ENCODE measurements at regions not wholly inside any gene's neighbourhood (a gene's known extent, or its start where the extent isn't known, plus 50 kb on each side); places are given as distances from the start of the nearest gene placed in this dataset.
"Not testable (repeated sequence)": the region's sequence is repeated elsewhere in the genome, so short reads cannot be mapped to it uniquely, and the experiment has no call there.

DNA sequence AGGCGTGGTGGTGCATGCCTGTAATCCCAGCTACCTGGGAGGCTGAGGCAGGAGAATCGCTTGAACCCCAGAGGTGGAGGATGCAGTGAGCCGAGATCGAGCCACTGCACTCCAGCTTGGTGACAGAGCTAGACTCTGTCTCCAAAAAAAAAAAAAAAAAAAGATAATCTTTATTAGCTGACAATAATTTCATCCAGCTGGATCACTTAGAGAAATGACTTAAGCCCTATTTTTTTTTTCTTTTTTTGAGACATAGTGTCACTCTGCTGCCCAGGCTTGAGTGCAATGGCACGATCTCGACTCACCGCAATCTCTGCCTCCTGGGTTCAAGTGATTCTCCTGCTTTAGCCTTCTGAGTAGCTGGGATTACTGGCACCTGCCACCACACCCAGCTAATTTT lies 51.6 kb upstream of the MAP4K4 start:
- DNase-seq, result not testable (repeated sequence)

DNA sequence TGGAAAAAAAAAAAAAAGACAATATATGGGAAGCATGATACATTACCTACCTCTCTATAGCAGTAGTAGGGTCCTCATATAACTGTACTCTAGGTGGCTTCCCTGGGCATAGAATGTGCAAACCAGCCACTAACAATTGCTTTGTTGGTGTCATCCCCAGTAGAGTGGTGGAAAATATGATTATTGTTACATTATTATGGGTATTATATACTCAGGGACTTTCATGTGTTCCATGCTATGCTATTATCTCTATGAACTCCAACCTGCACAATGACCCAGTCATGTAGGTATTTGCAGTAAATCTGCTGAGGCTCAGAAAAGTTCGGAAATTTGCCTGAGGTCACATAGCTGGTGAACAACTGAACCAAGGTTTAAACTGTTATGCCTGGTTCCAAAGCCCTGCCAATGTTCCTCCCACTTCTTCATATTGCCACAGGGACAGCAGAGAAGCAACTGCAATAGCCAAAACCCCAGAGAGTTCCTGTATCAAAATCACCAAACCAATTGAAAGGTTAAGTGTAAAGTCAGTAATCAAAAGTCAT lies 52.6 kb upstream of the MAP4K4 start:
- DNase-seq, result no peak

DNA sequence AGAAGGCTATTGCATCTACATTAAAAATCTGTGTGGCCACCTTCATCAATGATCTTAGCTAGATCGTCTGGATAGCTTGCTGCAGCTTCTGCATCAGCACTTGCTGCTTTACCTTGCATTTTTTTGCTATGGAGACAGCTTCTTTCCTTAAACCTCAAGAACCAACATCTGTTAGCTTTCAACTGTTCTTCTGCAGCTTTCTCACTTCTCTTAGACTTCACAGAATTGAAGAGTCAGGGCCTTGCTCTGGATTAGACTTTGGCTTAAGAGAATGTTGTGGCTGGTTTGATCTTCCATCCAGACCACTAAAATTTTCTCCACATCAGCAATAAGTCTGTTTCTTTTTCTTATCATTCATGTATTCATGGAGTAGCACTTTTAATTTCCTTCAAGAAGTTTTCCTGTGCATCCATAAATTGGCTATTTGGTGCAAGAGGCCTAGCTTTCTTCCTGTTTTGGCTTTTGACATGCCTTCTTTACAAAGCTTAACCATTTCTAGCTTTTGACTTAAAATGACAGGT lies 54.4 kb upstream of the MAP4K4 start:
- DNase-seq, result no peak

DNA sequence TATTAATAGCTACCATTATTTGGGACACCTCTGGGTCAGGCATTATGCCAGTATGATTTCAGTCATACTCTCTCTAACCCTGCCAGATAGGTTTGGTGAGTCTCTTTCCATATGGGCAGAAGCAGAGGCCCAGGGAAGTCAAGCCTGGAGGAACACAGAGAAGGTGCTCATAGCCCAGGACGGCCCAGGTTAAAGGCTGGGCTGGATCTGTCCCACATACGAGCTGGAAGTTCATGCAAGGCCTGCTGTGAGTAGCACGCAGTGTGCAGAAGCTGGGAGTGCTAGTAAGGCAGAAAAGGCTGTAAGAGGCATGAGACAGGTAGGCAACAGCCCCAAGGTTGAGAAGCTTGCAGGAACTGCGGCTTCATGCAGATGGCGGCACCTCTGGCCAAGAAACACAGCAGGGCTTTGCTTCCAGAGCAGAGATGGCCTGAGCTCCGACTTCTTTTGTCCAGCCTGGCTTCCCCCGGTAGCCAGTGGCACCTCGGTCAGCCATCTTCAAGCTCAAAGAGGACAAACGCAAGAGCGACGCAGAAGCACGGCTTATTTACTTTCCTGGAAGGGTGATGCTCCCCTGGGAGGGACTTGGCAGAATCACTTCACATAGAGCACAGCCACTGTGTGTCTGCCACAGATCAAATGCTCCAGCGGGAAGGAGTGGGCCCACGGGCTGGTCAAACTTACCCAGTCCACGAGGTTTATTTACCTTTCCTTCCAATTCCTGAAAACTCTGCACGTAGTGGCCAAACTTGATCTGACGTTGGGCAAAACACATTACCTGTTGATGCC lies 58.5 kb upstream of the MAP4K4 start:
- DNase-seq, result no peak

DNA sequence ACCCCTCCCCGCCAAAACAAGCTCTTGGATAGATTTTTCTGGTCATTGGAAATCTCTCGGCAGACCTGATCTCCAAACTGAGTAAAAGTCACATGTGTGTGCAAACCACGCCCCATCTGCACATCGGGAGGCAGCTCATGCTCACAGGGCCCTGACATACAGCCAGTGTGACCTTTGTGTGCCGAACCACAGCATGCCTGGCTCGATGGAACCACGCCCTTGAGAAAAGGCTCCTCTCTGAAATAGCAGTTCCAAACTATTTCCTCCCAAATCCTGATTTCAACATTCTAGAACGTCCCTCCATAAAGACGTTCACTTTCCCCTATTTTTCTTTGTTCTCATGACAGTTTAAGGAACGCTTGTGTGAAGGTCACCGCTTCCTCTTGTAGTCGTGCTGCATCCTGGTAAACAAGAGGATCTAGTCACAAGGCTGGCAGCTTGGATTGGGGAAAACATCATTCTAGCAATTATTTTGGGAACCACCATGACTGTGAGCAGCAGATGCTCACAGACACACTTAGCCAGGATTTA lies 59.3 kb upstream of the MAP4K4 start:
- DNase-seq, result no peak

DNA sequence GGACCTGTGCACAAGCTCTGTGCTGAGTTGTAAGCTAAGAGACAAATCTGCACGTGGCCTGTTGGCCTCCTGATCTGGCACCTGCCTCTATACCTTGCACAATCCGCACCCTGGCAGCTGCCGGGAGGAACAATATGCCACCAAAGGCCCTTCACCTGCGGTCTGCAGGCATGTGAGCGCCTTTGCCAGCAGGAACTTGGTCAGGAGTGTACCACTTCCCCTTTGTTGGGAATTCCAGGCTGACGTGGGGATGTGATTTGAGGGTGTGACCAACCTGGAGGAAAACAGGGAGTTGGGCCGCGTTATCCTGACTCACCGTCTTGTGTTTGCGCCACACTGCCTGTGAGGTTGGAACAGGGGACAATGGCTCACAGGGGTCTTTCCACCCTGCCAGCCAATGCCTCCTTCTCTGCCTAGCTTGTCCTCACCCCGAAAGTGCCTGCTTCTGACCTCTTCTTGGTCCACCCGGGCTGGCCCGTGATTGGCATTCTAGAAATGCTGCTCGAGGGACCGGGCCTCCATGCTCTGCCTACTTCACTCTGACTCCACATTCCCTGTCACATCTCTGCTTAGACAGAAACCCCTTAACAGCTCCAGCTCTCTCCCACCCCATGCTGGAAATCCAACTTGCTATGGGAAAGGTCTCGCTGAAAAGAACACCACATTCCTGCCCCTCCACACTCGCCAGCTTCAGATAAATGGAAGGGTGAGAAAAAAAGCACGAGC lies 67.1 kb upstream of the MAP4K4 start:
- DNase-seq, result no peak

DNA sequence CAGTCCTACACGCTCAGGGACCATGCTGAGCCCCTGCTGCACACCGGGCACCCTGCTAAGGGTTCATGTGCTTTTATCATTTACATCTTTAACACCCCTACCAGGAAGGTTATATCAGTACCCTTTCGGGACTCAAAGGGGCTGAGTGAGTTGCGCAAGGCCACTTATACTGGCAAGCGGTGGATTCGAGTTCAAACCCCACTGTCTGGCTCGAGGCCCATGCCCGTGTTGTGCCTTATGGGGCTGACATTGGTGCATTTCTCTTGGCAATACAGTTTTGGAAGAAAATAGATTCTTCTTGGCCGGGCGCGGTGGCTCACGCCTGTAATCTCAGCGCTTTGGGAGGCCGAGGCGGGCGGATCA lies 69.5 kb upstream of the MAP4K4 start:
- no peak for DNase-seq

DNA sequence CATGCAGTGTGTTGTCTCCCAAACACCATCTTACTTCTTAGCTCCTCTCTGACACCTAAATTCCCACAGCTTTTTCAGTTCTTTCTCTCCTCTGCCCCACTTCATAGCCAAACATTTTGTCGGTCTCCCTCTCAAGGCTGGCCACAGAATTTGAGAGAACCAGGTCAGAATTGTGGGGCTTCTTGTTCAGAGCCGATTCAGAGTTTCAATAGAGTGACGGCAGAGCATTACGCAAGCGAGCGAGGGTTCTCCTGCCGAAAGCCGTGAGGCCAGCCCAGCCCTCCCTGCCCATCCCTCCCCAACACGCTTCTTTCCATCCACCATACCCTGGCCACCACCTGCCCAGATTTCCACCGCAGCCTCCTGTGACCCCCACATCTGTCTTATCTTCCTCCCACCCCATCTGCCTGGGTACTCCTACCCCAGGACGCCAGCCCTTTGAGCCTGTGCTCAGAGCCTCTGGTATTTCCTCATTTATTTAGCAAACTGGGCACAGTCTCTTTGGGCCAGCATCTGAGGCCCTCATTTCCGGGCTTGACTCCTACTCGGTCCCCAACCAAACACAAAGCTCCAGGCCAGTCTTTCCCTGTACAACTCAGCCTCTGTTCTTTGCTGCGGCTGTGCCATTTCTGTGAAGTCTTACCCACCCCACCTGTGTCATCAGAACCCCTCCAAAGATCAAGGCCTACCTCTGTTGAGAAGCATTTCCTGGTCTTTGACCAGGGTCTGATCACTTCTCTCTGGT lies 70.0 kb upstream of the MAP4K4 start:
- DNase-seq, result no peak

DNA sequence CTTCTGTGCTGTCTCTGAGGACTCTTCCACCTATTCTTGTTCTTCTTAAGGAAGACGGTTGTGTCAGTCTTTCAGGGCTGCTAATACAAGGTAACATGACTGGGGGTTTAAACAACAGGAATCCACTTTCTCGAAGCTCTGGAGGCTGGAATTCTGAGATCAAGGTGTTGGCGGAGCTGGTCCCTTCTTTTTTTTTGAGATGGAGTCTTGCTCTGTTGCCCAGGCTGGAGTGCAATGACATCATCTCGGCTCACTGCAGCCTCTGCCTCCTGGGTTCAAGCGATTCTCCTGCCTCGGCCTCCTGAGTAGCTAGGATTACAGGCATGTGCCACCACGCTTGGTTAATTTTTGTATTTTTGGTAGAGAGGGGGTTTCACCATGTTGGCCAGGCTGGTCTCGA lies 71.7 kb upstream of the MAP4K4 start:
- DNase-seq, result not testable (repeated sequence)

DNA sequence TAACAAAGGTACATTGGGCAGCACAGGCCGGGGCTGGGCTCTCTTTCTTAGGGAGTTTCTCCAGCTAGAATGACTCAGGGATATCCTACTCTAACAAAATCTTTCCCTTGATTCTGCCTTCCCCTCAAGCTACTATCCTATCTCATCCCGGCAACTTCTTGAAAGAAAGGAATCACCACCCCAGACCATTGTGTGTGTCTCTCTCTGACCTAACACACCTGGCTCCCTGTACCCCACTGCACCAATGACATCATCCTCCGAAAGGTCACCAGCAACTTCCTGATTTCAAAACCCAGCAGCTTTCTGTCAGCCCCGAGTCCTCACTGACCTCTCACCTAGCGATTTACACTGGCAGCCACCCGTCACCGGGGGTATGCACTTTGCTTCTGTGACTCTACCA lies 72.1 kb upstream of the MAP4K4 start:
- no peak for DNase-seq

DNA sequence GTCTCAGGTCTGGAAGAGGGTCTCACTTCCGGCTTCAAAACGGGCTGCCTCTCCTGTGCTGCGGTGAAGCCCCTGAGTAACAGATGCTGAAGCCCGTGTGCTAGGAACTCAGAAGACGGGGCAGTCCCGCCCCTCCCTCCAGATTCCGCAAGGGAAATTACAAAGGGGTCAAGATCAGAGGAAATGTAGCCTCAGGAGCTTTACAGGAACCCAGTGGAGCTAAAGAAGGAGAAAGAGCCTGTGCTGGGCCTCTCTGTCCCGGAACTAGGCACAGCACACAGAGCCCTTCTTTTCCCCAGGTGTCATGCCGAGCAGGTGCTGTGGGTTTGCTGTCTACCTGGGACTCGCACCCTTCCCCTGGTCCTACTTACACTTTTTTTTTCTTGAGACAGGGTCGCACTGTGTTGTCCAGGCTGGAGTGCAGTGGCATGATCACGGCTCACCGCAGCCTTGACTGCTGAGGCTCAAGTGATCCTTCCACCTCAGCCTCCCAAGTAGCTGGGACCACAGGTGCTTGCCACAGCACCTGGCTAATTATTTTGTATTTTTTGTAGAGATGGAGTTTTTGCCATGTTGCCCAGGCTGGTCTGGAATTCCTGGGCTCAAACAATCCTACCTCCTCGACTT lies 72.7 kb upstream of the MAP4K4 start:
- DNase-seq, result no peak

DNA sequence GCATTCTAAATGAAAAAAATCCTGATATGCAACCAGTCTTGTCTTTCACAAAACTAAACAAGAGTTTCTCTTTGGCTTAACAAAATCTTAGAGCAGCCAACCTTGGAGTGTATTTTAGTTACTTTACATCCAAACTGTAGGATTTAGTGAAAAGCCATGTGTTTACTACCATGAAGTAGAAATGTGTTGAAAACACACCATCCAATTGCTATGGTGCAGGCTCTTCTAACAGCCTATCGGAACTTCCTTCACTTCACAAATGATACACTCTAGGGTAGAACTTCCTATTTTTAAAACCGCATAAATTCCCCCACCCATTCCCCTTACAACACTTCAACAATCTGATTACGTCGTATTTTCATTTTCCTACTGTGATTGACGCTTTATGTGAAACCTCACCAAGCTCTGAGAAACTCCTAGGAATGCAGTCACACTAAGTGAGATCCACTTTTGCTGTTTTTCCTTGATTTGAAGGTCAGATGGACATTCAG lies 74.4 kb upstream of the MAP4K4 start:
- DNase-seq, result peak; percentile 48

DNA sequence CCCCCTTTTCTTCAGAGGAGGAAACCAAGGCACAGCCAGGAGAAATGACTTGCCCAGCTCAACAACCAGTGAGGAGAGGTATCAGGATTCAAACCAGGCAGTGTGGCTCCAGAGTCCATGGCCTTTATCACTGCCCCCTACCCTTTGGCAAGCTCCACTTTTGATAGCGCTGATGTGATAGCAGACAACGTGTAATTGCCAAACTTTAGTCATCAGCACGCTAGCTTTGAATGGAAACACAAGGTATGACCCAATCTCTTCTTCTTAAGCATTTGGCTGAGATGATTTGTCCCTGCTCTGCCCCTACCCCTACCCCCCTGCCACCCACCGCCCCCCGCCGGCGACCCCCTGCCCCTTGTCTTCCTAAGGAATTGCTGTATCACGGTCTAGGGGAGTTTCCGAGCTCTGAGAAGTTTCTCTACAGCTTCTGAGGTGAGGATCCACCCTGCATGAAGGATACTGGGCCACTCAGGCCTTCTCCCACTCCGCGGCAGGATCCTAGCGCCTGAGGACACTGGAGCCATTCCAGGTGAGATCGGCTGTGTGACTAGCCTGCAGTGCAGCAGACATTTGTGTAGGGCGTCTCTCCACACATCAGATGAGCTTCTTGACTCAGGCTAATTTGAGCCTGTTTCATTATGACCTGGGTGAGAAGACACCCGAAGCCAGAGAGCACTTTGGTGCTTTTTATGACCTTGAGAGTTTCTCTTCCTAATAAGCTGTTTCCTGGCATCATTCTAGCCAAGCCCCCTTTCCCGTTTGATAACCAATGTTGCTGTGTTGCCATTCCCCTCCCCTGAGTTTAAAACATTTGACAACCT lies 75.1 kb upstream of the MAP4K4 start:
- DNase-seq, result peak; percentile 9

DNA sequence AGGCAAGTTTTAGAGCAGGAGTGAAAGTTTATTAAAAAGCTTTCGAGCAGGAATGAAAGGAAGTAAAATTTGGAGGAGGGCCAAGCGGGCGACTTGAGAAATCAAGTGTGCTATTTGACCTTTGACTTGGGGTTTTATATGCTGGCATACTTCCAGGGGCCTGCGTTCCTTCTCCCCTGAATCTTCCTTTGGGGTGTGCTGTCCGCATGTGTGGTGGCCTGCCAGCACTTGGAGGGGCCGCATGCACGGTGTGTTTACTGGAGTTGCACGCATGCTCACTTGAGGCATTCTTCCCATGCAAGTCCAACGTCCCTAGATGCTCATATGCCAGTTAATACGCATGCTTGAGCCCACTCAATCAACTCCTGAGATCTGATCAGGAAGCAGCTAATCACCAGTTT lies 78.3 kb upstream of the MAP4K4 start:
- DNase-seq, result no peak

DNA sequence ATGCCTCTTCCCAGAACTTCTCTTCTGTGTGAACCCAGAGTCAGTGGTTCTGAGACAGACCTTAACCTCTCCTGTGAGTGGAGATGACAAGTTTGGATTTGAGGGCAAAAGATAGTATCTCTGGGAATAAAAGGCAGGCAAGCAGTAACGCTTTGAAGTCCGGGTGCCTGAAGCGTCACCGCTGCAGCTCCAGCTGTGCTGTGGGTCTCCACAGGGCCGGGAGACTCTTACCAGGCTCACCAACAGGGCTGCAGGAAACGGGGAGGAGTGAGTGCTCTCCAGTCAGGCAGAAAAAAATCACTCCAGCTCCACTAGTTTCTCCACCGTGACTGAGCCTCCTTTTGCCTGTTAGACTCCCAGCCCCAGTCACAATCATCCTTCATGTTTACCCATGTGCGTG lies 79.7 kb upstream of the MAP4K4 start:
- no peak for DNase-seq

DNA sequence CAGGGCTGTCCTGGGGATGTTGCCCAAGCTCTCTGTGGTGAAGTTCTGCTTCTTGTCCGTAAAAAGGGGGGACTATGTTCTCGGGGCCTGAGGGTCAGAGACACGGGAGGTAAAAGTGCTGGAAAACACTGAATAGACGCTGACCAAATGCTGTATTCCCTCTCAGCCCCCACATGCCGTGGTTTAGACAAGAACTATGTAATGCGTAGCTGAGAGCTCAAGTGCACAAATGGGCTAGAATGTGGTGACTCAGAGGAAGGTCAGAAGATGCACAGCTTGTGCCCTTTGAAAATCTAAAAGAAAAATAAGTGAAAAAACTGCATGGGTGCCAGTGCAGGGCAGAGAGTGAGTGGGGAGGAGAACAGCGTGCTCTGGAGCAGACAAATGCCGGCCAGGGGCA lies 80.3 kb upstream of the MAP4K4 start:
- no peak for DNase-seq

DNA sequence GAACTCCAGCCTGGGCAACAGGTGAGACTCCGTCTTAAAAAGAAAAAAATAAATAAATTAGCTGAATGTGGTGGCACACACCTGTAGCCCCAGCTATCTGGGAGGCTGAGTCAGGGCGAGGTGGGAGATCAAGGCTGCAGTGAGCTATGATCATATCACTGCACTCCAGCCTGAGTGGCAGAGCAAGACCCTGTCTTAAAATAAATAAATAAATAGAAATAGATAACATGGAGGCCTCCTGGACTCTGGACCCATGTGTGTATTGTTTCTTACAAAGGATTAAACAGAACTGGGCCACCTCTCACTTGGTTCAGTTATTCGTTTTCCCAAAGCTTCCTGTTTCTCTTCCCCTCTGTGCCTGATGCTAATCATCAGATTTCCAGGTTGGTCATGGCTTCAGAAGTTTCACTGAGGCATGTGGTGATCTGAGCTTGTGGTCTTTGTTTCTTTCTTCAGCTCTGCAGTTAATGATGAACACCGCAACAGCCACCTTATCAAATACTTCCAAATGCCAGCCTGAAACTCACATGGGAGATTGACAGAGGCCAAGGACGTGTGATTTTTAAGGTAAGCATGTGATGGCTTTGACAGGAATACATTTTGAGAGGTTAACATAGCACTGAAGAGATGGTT lies 83.3 kb upstream of the MAP4K4 start:
- DNase-seq, result no peak

DNA sequence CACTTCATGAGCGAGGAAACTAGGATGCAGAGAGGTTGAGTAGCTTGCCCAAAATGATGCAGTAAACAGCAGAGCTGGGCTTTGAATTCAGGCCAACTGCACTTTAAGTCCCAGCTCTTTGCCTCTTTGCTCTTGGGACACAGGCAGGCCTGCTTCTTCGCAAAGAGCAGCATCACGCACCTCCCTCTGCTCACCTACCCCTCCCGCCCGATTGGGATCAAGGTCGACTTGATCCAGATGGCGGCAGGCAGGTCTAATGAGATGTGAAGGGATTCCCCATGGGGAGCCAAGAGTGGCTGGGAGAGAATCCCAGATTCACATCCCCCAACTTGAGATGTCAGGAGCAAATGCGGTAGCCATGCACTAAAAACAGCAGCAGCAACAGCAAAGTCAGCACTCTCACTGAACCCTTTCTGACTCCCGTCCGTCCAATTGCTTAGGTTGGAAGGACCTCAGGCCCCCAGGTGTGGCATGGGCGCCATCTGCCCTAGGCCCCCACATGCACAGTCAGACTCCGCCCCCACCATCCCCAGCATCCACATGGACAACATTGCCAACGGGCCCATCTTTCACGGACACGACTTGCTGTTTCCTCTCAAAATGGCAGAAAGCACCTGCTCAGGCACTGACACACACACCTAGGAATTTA lies 84.3 kb upstream of the MAP4K4 start:
- DNase-seq, result no peak

DNA sequence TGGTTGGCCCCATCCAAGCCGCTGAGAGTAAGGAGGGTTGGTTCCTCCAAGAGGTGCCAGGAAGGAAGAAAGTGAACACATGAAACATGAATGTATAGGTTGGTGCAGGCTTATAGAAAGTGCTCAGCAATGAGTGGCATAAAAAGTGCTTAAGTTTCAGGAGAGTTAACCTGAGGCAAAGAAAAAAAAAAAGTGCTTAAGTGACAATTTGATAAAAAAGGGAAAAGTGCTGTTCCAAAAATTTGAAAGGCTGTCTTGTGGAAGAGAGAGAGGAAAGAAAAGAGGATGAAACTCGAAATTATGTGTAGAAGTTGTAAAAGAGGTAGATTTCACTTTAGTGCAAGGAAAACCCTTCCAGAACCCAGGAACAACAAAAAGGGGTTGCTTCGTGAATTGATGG lies 85.5 kb upstream of the MAP4K4 start:
- no peak for DNase-seq

DNA sequence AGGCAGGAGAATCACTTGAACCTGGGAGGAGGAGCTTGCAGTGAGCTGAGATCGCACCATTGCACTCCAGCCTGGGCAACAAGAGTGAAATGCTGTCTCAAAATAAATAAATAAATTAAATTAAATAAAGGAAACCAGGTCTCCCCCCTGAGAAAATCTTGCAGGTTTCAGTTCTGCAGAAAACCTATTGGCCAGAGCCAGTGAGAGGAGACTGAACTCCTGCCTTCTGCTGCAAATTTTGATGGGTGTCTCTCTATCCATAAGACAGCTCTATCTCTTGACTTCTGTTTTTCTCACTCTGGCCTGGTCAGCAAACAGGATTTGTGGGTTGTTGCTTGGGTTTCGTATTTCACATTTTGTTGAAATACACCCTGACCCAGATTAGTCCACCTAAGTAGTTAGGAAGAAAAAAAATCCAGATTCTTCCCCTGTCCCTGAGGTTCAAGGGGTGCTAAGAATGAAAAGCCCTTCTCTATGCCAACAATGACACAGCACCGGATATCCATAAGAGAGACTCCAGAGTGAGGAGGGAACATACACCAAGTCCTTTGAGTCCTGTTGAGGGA lies 86.7 kb upstream of the MAP4K4 start:
- no peak for DNase-seq
